NCI-H82 treated with DMSO at 0.1 percent for 48 hours (cell line): ENCODE measurements at regions not wholly inside any gene's neighbourhood (a gene's known extent, or its start where the extent isn't known, plus 50 kb on each side); places are given as distances from the start of the nearest gene placed in this dataset.
"Not testable (repeated sequence)": the region's sequence is repeated elsewhere in the genome, so short reads cannot be mapped to it uniquely, and the experiment has no call there.

ENCODE experiments used
- DNase-seq: peaks from one replicate; lab custom pipeline; 2025; ENCODE audit not compliant: unreplicated experiment; lab: John Stamatoyannopoulos, UW

GRCh38 chr9:108032079-108032478 lies 542.5 kb upstream of the KLF4 start:
- not testable (repeated sequence) for DNase-seq

- DNase-seq: not testable (repeated sequence)
Observed at GRCh38 chr9:108031221-108031620, 541.7 kb upstream of the KLF4 start.

- not testable (repeated sequence) for DNase-seq
Observed at GRCh38 chr9:108026718-108027117, 537.1 kb upstream of the KLF4 start.

- no peak for DNase-seq
Observed at GRCh38 chr9:108024604-108025003, 535.0 kb upstream of the KLF4 start.

GRCh38 chr9:108022246-108022935 lies 532.8 kb upstream of the KLF4 start:
- DNase-seq: no peak

GRCh38 chr9:108021096-108021710 lies 531.6 kb upstream of the KLF4 start:
- DNase-seq: no peak

GRCh38 chr9:108019821-108020220 lies 530.3 kb upstream of the KLF4 start:
- DNase-seq: no peak

- DNase-seq: no peak
Observed at GRCh38 chr9:108017671-108018070, 528.1 kb upstream of the KLF4 start.

GRCh38 chr9:108016446-108016845 lies 526.9 kb upstream of the KLF4 start:
- DNase-seq: no peak

- no peak for DNase-seq
Observed at GRCh38 chr9:108015690-108016089, 526.1 kb upstream of the KLF4 start.

GRCh38 chr9:108014353-108014752 lies 524.8 kb upstream of the KLF4 start:
- DNase-seq: no peak

- no peak for DNase-seq
Observed at GRCh38 chr9:108012886-108013665, 523.5 kb upstream of the KLF4 start.

GRCh38 chr9:108012405-108012804 lies 522.8 kb upstream of the KLF4 start:
- DNase-seq: no peak

GRCh38 chr9:108003526-108003925 lies 514.0 kb upstream of the KLF4 start:
- DNase-seq: no peak

- no peak for DNase-seq
Observed at GRCh38 chr9:108002371-108002956, 512.9 kb upstream of the KLF4 start.

- DNase-seq: no peak
Observed at GRCh38 chr9:108001237-108001636, 511.7 kb upstream of the KLF4 start.

GRCh38 chr9:107999890-108000289 lies 510.3 kb upstream of the KLF4 start:
- no peak for DNase-seq

- DNase-seq: no peak
Observed at GRCh38 chr9:107999011-107999410, 509.4 kb upstream of the KLF4 start.

- DNase-seq: no peak
Observed at GRCh38 chr9:107994648-107995047, 505.1 kb upstream of the KLF4 start.

GRCh38 chr9:107992271-107992670 lies 502.7 kb upstream of the KLF4 start:
- no peak for DNase-seq

GRCh38 chr9:107991581-107991980 lies 502.0 kb upstream of the KLF4 start:
- DNase-seq: no peak

GRCh38 chr9:107989544-107989943 lies 500.0 kb upstream of the KLF4 start:
- DNase-seq: no peak
